ENCODE measurements at regions not wholly inside any gene's neighbourhood (a gene's known extent, or its start where the extent isn't known, plus 50 kb on each side); places are given as distances from the start of the nearest gene placed in this dataset.

- TF ChIP-seq EZH2 (IDR thresholded peaks at IDR 0.05; ENCODE audit: low read length, missing control alignments) (no peak), CTCF (conservative IDR thresholded peaks at IDR 0.05 in 1 of 2, IDR thresholded peaks at IDR 0.05 in 1 of 2; ENCODE audit: low read depth in 1 of 2, low read length in 2 of 2) (no peak)
Observed at GRCh38 chr2:242013771-242014170, 144.2 kb downstream of the RTP5 start.

Data from fibroblast of lung (primary cell).